ENCODE measurements at regions not wholly inside any gene's neighbourhood (a gene's known extent, or its start where the extent isn't known, plus 50 kb on each side); places are given as distances from the start of the nearest gene placed in this dataset.

DNA sequence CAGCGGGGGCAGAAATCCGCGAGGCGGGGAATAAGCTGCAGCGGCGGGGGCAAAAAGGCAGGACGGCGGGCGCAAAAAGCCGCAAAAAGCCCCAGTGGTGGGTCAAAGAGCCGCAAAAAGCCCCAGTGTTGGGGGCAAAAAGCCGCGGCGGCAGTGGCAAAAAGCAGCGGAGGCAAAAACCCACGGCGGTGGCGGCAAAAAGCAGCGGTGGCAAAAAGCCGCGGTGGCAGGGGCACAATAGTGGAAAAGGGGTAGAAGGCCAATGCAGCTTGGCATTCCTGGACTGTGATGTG is 525.3 kb downstream of the ZNF33B start:
- Histone ChIP-seq H3K36me3 (ENCODE audit: control insufficient read depth in 2 of 2, extremely low read depth in 1 of 2, insufficient read depth in 2 of 2, low read length in 2 of 2) (no peaks in the 10 kb centered on the region), H3K27ac (ENCODE audit: insufficient read depth, low read depth, low read length) (no peak overlapping the region), H3K9ac (replicated peaks; ENCODE audit: extremely low read depth, insufficient read depth, low read length) (no peak overlapping the region), H3K27me3 (ENCODE audit: control insufficient read depth in 2 of 2, insufficient read depth in 2 of 2, low read length in 2 of 2) (no peaks in the 10 kb centered on the region), H3K4me1 (ENCODE audit: control insufficient read depth, extremely low read depth, insufficient read depth, low read length) (no peaks in the 10 kb centered on the region), H3K4me2 (ENCODE audit: insufficient read depth, low read length) (no peak overlapping the region), H3K4me3 (replicated peaks in 1 of 3; ENCODE audit: insufficient read depth in 1 of 3, low read depth in 1 of 3, low read length in 3 of 3) (no peak overlapping the region), H3K9me1 (replicated peaks; ENCODE audit: control insufficient read depth, extremely low read depth, insufficient read depth, low read length) (no peaks in the 10 kb centered on the region), H2AFZ (ENCODE audit: low read depth, low read length) (no peak overlapping the region), H3K79me2 (ENCODE audit: control insufficient read depth, insufficient read depth, low read length) (no peaks in the 10 kb centered on the region), H3K9me3 (replicated peaks; ENCODE audit: control insufficient read depth, insufficient read depth, low read length) (no peaks in the 10 kb centered on the region), H4K20me1 (replicated peaks; ENCODE audit: control insufficient read depth, extremely low read depth, insufficient read depth, low read length) (no peaks in the 10 kb centered on the region)
- ChIA-PET POLR2A (no interaction called here), CTCF (no interaction called here)
- no peak for FAIRE-seq
- intact Hi-C loops (cut with micrococcal nuclease): no loop called here
- BruUV-seq (replicated peaks): no TSS peak
- dilution Hi-C loops (cut with MboI; ENCODE audit: extremely low pct_ligation_motif_present, low sequenced_read_pairs): no loop called here
- DNase-seq (ENCODE audit: low read depth, low spot score): no peak
- TF ChIP-seq, protein P1, sequence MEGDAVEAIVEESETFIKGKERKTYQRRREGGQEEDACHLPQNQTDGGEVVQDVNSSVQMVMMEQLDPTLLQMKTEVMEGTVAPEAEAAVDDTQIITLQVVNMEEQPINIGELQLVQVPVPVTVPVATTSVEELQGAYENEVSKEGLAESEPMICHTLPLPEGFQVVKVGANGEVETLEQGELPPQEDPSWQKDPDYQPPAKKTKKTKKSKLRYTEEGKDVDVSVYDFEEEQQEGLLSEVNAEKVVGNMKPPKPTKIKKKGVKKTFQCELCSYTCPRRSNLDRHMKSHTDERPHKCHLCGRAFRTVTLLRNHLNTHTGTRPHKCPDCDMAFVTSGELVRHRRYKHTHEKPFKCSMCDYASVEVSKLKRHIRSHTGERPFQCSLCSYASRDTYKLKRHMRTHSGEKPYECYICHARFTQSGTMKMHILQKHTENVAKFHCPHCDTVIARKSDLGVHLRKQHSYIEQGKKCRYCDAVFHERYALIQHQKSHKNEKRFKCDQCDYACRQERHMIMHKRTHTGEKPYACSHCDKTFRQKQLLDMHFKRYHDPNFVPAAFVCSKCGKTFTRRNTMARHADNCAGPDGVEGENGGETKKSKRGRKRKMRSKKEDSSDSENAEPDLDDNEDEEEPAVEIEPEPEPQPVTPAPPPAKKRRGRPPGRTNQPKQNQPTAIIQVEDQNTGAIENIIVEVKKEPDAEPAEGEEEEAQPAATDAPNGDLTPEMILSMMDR (IDR thresholded peaks at IDR 0.05; ENCODE audit: extremely low read depth in 1 of 2, insufficient read depth in 1 of 2, low read depth in 1 of 2, low read length in 2 of 2): no peak
- no peak for TF ChIP-seq JUN (IDR thresholded peaks at IDR 0.05; ENCODE audit: borderline replicate concordance, insufficient read depth, insufficient read length, low read depth)
- TF ChIP-seq POLR2A (IDR thresholded peaks at IDR 0.05; ENCODE audit: low read depth, low read length): no peak
- TF ChIP-seq POLR2AphosphoS5 (IDR thresholded peaks at IDR 0.05; ENCODE audit: insufficient read depth, low read depth, low read length): no peak
- TF ChIP-seq MYC (IDR thresholded peaks at IDR 0.05; ENCODE audit: low read depth, low read length): no peak
- no peak for TF ChIP-seq MAX (IDR thresholded peaks at IDR 0.05; ENCODE audit: insufficient read depth, insufficient read length)
- no peak for TF ChIP-seq GATA2 (IDR thresholded peaks at IDR 0.05; ENCODE audit: insufficient read depth, insufficient read length, low read depth, low read length)
- no peak for TF ChIP-seq EZH2 (IDR thresholded peaks at IDR 0.05; ENCODE audit: borderline replicate concordance, low read depth, low read length, severe bottlenecking)
- TF ChIP-seq FOS (IDR thresholded peaks at IDR 0.05; ENCODE audit: borderline replicate concordance, insufficient read depth, low read length): no peak
